GM12874 (cell line): ENCODE measurements at regions not wholly inside any gene's neighbourhood (a gene's known extent, or its start where the extent isn't known, plus 50 kb on each side); places are given as distances from the start of the nearest gene placed in this dataset.

ENCODE experiments used
- TF ChIP-seq, protein P1 (sequence below): IDR thresholded peaks from 2 replicates; pipeline ENCODE4 v1.5.1; 2011; ENCODE audit warnings: low read depth, mild to moderate bottlenecking, control low read depth, low read length, moderate library complexity; ENCODE audit not compliant: insufficient read depth

GRCh38 chr3:159169828-159170227, 368.0 kb downstream of the MFSD1 start:
- TF ChIP-seq, protein P1, sequence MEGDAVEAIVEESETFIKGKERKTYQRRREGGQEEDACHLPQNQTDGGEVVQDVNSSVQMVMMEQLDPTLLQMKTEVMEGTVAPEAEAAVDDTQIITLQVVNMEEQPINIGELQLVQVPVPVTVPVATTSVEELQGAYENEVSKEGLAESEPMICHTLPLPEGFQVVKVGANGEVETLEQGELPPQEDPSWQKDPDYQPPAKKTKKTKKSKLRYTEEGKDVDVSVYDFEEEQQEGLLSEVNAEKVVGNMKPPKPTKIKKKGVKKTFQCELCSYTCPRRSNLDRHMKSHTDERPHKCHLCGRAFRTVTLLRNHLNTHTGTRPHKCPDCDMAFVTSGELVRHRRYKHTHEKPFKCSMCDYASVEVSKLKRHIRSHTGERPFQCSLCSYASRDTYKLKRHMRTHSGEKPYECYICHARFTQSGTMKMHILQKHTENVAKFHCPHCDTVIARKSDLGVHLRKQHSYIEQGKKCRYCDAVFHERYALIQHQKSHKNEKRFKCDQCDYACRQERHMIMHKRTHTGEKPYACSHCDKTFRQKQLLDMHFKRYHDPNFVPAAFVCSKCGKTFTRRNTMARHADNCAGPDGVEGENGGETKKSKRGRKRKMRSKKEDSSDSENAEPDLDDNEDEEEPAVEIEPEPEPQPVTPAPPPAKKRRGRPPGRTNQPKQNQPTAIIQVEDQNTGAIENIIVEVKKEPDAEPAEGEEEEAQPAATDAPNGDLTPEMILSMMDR = no peak

DNA sequence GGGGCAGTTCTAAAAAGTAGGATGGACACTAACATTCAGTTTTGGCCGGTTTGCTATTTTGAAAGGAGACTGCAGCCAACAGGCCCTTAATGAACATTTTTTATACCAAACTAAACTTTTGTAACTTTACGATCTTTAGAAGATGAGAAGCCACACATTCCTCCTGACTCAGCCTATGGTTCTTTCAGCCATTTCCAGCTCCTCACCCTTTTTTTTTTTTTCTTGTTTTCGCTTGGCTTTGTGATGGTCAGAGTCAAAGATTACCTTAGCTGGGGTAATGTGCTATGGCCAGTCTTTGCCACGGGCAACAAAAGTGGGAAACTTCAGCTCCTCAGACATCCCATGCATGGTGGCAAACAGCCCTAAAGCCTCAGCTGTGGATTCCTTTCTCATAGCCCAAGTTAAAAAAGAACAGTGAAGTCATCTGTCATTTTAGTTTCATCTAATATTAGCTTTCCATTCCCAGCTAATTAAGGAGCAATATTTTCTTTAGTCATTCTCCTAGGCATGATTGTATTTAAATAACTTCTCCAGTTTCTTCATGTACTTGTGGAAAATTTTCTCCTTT, 368.7 kb downstream of the MFSD1 start:
- TF ChIP-seq, protein P1 = no peak

DNA sequence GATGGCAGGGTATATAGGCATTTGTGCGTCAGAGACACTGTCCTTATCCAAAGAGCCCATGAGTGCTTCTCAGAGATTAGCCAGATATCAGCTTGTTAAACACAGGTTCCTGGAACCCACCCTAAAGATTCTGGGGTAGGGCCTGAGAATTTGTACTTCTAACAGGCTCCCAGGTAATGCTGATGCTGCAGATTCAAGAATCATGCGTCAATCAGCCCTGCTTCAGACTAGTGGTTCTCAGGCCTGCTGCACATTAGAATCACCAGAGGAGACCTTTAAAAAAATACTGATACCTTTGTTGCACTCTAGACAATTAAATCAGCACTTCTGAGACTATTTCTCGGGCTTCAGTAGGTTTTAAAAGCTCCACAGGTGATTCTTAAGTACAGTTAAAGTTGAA, 369.5 kb downstream of the MFSD1 start:
- TF ChIP-seq, protein P1 = no peak

- TF ChIP-seq, protein P1 = no peak
Observed at GRCh38 chr3:159172473-159172872, 370.6 kb downstream of the MFSD1 start.

- TF ChIP-seq, protein P1 = no peak
Observed at GRCh38 chr3:159174715-159175692, 373.1 kb downstream of the MFSD1 start.

DNA sequence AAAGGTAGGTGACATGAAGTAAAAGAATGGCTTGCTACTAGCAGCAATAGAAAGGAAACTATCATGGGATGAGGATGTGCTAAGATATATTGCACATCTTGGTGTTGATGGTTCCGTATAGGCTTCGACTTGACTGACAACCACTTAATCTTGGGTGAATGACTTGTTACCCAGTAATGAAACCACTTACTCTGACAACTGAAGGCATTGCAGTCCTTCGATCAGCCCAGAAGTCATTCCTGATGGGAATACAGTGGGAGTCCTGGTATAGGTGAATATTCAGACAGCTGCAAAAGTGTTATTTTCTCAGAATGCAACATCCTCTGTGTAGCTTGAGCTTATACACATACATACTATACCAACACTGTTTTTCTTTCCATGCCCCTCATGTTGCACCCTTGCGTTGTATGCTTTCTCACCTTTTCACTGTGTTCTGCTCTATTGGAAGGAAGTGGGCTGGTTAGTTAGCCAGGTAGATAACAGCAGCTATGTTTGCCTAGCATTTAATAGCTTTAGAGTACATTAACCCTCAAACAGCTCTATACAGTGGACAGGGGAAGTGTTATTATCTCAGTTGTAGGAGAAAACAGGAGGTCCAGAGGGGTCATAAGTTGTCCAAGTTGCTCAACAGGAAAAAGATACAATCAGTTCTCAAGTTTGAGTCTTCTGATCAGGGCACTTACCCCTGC, 376.5 kb downstream of the MFSD1 start:
- TF ChIP-seq, protein P1 = no peak

DNA sequence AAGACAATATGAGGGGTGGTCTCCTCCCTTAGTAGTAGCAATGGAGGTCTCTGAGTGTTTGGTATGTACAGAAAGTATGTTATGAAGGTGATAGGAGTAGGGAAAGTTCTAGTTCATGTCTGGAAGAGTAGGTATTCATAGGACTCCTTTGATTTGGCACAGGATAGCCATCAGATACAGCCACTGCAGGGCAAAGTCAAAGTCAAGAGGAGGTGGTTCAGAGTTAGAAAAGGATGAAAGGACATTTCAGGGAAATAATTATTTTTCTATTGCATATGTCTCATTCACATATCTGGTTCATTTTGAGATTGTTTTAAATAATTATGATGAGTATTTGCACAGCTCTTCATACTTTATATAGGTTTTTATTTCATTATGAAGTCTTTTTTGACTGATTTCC, 381.1 kb downstream of the MFSD1 start:
- TF ChIP-seq, protein P1 = no peak
